ENCODE measurements at regions not wholly inside any gene's neighbourhood (a gene's known extent, or its start where the extent isn't known, plus 50 kb on each side); places are given as distances from the start of the nearest gene placed in this dataset.
"Not testable (repeated sequence)": the region's sequence is repeated elsewhere in the genome, so short reads cannot be mapped to it uniquely, and the experiment has no call there.

GRCh38 chr6:88497403-88497802 lies 331.3 kb upstream of the CNR1 start:
- H3K27ac ChIP-seq (ENCODE audit: low read depth); H3K27me3 Mint-ChIP-seq (ENCODE audit: insufficient read depth, low read depth, poor library complexity); H3K4me3 ChIP-seq; H3K4me2 ChIP-seq; DNase-seq (ENCODE audit: low spot score); H3K4me1 Mint-ChIP-seq; H3K36me3 ChIP-seq (ENCODE audit: insufficient read depth); H3K36me3 Mint-ChIP-seq (ENCODE audit: low read depth); H3K4me3 Mint-ChIP-seq; H3F3A ChIP-seq (replicated peaks; ENCODE audit: low read depth); H4K20me1 ChIP-seq (replicated peaks; ENCODE audit: insufficient read depth); ATAC-seq; H3K9me3 Mint-ChIP-seq; H3K79me2 ChIP-seq (replicated peaks; ENCODE audit: insufficient read depth); H3K27ac Mint-ChIP-seq; H3K9me2 ChIP-seq (ENCODE audit: insufficient read depth); H2AFZ ChIP-seq; H3K27me3 ChIP-seq (ENCODE audit: insufficient read depth); H3K4me1 ChIP-seq (ENCODE audit: insufficient read depth): not testable (repeated sequence)

DNA sequence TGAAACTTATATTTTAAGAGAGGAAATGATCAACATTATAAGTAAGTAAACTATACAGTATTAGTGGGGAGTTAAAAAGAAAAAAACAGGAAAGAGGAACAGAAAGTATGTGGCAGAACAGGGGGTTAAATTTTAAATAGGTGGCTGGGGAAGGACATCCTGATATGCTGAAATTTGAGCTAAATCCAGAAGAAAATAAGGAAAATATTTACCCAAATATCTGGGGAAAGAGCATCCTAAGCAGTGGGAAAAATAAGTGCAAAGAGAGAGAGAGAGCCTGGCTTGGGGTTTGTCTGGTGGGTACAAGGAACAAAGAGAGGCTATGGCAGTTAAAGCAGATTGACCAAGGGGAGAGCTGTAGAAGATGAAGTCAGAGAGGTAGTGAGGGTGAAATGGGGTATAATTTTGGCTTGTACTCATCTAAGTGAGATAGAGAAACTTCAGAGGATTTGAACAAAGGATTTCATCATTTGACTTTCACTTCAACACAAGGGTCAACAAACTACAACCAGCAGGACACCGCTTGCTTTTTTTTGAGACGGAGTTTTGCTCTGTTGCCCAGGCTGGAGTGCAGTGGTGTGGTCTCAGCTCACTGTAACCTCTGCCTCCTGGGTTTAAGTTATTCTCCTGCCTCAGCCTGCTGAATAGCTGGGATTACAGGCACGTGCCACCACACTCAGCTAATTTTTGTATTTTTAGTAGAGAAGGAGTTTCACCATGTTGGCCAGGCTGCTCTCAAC lies 328.4 kb upstream of the CNR1 start:
- Histone ChIP-seq H3K4me3 (no peak overlapping the region), H3F3A (replicated peaks; ENCODE audit: low read depth) (no peaks in the 10 kb centered on the region), H3K27ac (ENCODE audit: low read depth) (no peak overlapping the region), H3K9me2 (ENCODE audit: insufficient read depth) (no peaks in the 10 kb centered on the region), H2AFZ (peak overlapping the region; percentile 10; the same call in 1 of the 2 replicates), H3K79me2 (replicated peaks; ENCODE audit: insufficient read depth) (no peaks in the 10 kb centered on the region), H3K4me2 (no peak overlapping the region), H3K4me1 (ENCODE audit: insufficient read depth) (no peaks in the 10 kb centered on the region), H4K20me1 (replicated peaks; ENCODE audit: insufficient read depth) (no peaks in the 10 kb centered on the region), H3K27me3 (ENCODE audit: insufficient read depth) (no peaks in the 10 kb centered on the region), H3K36me3 (ENCODE audit: insufficient read depth) (no peaks in the 10 kb centered on the region)
- no peak for DNase-seq (ENCODE audit: low spot score)
- Mint-ChIP-seq H3K27me3 (ENCODE audit: insufficient read depth, low read depth, poor library complexity) (no peaks in the 10 kb centered on the region), H3K4me1 (peaks cover 3% of the 10 kb centered on the region; the same call in 1 of the 3 replicates), H3K27ac (no peak overlapping the region), H3K9me3 (peaks cover 4% of the 10 kb centered on the region; the same call in 1 of the 3 replicates), H3K4me3 (no peak overlapping the region), H3K36me3 (ENCODE audit: low read depth) (0 out of 3 replicates have a peak, but pooled peaks cover 4% of the 10 kb centered on the region)
- no peak for ATAC-seq
- TF ChIP-seq ETS1 (IDR thresholded peaks at IDR 0.05): no peak
- no peak for TF ChIP-seq POLR2AphosphoS5 (IDR thresholded peaks at IDR 0.05; ENCODE audit: low read depth)
- TF ChIP-seq ZNF331 (CRISPR knock-in tag; IDR thresholded peaks at IDR 0.05; ENCODE audit: low read depth): no peak
- TF ChIP-seq CREB1 (CRISPR knock-in tag; IDR thresholded peaks at IDR 0.05; ENCODE audit: low read depth): no peak
- TF ChIP-seq, protein P1, sequence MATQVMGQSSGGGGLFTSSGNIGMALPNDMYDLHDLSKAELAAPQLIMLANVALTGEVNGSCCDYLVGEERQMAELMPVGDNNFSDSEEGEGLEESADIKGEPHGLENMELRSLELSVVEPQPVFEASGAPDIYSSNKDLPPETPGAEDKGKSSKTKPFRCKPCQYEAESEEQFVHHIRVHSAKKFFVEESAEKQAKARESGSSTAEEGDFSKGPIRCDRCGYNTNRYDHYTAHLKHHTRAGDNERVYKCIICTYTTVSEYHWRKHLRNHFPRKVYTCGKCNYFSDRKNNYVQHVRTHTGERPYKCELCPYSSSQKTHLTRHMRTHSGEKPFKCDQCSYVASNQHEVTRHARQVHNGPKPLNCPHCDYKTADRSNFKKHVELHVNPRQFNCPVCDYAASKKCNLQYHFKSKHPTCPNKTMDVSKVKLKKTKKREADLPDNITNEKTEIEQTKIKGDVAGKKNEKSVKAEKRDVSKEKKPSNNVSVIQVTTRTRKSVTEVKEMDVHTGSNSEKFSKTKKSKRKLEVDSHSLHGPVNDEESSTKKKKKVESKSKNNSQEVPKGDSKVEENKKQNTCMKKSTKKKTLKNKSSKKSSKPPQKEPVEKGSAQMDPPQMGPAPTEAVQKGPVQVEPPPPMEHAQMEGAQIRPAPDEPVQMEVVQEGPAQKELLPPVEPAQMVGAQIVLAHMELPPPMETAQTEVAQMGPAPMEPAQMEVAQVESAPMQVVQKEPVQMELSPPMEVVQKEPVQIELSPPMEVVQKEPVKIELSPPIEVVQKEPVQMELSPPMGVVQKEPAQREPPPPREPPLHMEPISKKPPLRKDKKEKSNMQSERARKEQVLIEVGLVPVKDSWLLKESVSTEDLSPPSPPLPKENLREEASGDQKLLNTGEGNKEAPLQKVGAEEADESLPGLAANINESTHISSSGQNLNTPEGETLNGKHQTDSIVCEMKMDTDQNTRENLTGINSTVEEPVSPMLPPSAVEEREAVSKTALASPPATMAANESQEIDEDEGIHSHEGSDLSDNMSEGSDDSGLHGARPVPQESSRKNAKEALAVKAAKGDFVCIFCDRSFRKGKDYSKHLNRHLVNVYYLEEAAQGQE (IDR thresholded peaks at IDR 0.05; ENCODE audit: unreplicated experiment): no peak
- no peak for TF ChIP-seq NANOG (IDR thresholded peaks at IDR 0.05; ENCODE audit: borderline replicate concordance)
- TF ChIP-seq, protein P2, sequence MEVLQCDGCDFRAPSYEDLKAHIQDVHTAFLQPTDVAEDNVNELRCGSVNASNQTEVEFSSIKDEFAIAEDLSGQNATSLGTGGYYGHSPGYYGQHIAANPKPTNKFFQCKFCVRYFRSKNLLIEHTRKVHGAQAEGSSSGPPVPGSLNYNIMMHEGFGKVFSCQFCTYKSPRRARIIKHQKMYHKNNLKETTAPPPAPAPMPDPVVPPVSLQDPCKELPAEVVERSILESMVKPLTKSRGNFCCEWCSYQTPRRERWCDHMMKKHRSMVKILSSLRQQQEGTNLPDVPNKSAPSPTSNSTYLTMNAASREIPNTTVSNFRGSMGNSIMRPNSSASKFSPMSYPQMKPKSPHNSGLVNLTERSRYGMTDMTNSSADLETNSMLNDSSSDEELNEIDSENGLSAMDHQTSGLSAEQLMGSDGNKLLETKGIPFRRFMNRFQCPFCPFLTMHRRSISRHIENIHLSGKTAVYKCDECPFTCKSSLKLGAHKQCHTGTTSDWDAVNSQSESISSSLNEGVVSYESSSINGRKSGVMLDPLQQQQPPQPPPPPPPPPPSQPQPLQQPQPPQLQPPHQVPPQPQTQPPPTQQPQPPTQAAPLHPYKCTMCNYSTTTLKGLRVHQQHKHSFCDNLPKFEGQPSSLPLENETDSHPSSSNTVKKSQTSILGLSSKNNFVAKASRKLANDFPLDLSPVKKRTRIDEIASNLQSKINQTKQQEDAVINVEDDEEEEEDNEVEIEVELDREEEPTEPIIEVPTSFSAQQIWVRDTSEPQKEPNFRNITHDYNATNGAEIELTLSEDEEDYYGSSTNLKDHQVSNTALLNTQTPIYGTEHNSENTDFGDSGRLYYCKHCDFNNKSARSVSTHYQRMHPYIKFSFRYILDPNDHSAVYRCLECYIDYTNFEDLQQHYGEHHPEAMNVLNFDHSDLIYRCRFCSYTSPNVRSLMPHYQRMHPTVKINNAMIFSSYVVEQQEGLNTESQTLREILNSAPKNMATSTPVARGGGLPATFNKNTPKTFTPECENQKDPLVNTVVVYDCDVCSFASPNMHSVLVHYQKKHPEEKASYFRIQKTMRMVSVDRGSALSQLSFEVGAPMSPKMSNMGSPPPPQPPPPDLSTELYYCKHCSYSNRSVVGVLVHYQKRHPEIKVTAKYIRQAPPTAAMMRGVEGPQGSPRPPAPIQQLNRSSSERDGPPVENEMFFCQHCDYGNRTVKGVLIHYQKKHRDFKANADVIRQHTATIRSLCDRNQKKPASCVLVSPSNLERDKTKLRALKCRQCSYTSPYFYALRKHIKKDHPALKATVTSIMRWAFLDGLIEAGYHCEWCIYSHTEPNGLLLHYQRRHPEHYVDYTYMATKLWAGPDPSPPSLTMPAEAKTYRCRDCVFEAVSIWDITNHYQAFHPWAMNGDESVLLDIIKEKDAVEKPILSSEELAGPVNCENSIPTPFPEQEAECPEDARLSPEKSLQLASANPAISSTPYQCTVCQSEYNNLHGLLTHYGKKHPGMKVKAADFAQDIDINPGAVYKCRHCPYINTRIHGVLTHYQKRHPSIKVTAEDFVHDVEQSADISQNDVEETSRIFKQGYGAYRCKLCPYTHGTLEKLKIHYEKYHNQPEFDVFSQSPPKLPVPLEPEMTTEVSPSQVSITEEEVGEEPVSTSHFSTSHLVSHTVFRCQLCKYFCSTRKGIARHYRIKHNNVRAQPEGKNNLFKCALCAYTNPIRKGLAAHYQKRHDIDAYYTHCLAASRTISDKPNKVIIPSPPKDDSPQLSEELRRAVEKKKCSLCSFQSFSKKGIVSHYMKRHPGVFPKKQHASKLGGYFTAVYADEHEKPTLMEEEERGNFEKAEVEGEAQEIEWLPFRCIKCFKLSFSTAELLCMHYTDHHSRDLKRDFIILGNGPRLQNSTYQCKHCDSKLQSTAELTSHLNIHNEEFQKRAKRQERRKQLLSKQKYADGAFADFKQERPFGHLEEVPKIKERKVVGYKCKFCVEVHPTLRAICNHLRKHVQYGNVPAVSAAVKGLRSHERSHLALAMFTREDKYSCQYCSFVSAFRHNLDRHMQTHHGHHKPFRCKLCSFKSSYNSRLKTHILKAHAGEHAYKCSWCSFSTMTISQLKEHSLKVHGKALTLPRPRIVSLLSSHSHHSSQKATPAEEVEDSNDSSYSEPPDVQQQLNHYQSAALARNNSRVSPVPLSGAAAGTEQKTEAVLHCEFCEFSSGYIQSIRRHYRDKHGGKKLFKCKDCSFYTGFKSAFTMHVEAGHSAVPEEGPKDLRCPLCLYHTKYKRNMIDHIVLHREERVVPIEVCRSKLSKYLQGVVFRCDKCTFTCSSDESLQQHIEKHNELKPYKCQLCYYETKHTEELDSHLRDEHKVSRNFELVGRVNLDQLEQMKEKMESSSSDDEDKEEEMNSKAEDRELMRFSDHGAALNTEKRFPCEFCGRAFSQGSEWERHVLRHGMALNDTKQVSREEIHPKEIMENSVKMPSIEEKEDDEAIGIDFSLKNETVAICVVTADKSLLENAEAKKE (CRISPR knock-in tag; IDR thresholded peaks at IDR 0.05): no peak
- TF ChIP-seq, protein P3, sequence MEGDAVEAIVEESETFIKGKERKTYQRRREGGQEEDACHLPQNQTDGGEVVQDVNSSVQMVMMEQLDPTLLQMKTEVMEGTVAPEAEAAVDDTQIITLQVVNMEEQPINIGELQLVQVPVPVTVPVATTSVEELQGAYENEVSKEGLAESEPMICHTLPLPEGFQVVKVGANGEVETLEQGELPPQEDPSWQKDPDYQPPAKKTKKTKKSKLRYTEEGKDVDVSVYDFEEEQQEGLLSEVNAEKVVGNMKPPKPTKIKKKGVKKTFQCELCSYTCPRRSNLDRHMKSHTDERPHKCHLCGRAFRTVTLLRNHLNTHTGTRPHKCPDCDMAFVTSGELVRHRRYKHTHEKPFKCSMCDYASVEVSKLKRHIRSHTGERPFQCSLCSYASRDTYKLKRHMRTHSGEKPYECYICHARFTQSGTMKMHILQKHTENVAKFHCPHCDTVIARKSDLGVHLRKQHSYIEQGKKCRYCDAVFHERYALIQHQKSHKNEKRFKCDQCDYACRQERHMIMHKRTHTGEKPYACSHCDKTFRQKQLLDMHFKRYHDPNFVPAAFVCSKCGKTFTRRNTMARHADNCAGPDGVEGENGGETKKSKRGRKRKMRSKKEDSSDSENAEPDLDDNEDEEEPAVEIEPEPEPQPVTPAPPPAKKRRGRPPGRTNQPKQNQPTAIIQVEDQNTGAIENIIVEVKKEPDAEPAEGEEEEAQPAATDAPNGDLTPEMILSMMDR (conservative IDR thresholded peaks at IDR 0.05; ENCODE audit: low read depth in 2 of 2): no peak
